OCI-LY1 (cell line): ENCODE measurements at regions not wholly inside any gene's neighbourhood (a gene's known extent, or its start where the extent isn't known, plus 50 kb on each side); places are given as distances from the start of the nearest gene placed in this dataset.

ENCODE experiments used
- H2AFZ ChIP-seq: fragments of 200-600 bp; sonication (generic), shearing (Covaris generic); 2 replicates; pipeline ENCODE4 v1.6.0; 2014; ENCODE audit warnings: antibody characterized with exemption, mild to moderate bottlenecking, low read length
- H3F3A ChIP-seq: fragments of 200-600 bp; sonication (generic), shearing (Covaris generic); 2 replicates; pipeline ENCODE4 v1.6.0; 2014; ENCODE audit warnings: mild to moderate bottlenecking, antibody characterized with exemption, low read length, moderate library complexity; ENCODE audit not compliant: insufficient read depth
- H3K27ac ChIP-seq: fragments of 200-600 bp; sonication (generic); 2 replicates; pipeline ENCODE4 v1.5.1; 2014; ENCODE audit warnings: low read length, mixed run types, mild to moderate bottlenecking, low read depth; ENCODE audit not compliant: poor library complexity, severe bottlenecking
- H3K27me3 ChIP-seq: fragments of 200-600 bp; sonication (generic); 2 replicates; pipeline ENCODE4 v1.6.0; 2014; ENCODE audit warnings: antibody characterized with exemption, mild to moderate bottlenecking, low read length, moderate library complexity; ENCODE audit not compliant: insufficient read depth
- H3K36me3 ChIP-seq: fragments of 200-600 bp; sonication (generic); 2 replicates; pipeline ENCODE4 v1.6.1; 2014; ENCODE audit warnings: mild to moderate bottlenecking, antibody characterized with exemption, low read length, moderate library complexity, mixed read lengths; ENCODE audit not compliant: insufficient read depth
- H3K4me1 ChIP-seq: fragments of 200-600 bp; sonication (generic); 2 replicates; pipeline ENCODE4 v1.5.1; 2014; ENCODE audit warnings: mild to moderate bottlenecking, low read length, moderate library complexity; ENCODE audit not compliant: insufficient read depth, severe bottlenecking
- H3K4me2 ChIP-seq: fragments of 200-600 bp; sonication (generic), shearing (Covaris generic); 2 replicates; pipeline ENCODE4 v1.6.1; 2014; ENCODE audit warnings: low read length
- H3K4me3 ChIP-seq: fragments of 200-600 bp; sonication (generic); 2 replicates; pipeline ENCODE4 v1.5.1; 2014; ENCODE audit warnings: low read length, low read depth, mild to moderate bottlenecking, mixed read lengths; ENCODE audit not compliant: poor library complexity, severe bottlenecking
- H3K79me2 ChIP-seq: fragments of 200-600 bp; shearing (Covaris generic); 2 replicates; pipeline ENCODE4 v1.6.1; 2016; ENCODE audit warnings: mixed run types, low read length, mixed read lengths; ENCODE audit not compliant: insufficient read depth
- H3K9ac ChIP-seq: fragments of 200-600 bp; sonication (generic), shearing (Covaris generic); 2 replicates; pipeline ENCODE4 v1.6.1; 2014; ENCODE audit warnings: mild to moderate bottlenecking, low read length, mixed read lengths
- H3K9me2 ChIP-seq: fragments of 200-600 bp; sonication (generic), shearing (Covaris generic); 2 replicates; pipeline ENCODE4 v1.6.1; 2014; ENCODE audit warnings: low read depth, mild to moderate bottlenecking, low read length, mixed read lengths
- H3K9me3 ChIP-seq: fragments of 200-600 bp; shearing (Covaris generic); 2 replicates; pipeline ENCODE4 v1.6.1; 2014; ENCODE audit warnings: low read length, mixed read lengths
- H4K20me1 ChIP-seq: fragments of 200-600 bp; sonication (generic), shearing (Covaris generic); 2 replicates; pipeline ENCODE4 v1.6.0; 2016; ENCODE audit warnings: mild to moderate bottlenecking, low read length; ENCODE audit not compliant: insufficient read depth
- EZH2 ChIP-seq: fragments of 200-600 bp; sonication (generic), shearing (Covaris generic); IDR thresholded peaks from 2 replicates; pipeline ENCODE4 v1.8.0; 2017; ENCODE audit warnings: borderline replicate concordance, mixed run types, mild to moderate bottlenecking, antibody characterized with exemption, low read length, moderate library complexity, mixed read lengths
- TF ChIP-seq, protein P1 (sequence below): fragments of 200-600 bp; sonication (generic), shearing (Covaris generic); IDR thresholded peaks from 2 replicates; pipeline ENCODE4 v1.5.1; 2017; ENCODE audit warnings: mild to moderate bottlenecking, antibody characterized with exemption, low read length, moderate library complexity, mixed read lengths

DNA sequence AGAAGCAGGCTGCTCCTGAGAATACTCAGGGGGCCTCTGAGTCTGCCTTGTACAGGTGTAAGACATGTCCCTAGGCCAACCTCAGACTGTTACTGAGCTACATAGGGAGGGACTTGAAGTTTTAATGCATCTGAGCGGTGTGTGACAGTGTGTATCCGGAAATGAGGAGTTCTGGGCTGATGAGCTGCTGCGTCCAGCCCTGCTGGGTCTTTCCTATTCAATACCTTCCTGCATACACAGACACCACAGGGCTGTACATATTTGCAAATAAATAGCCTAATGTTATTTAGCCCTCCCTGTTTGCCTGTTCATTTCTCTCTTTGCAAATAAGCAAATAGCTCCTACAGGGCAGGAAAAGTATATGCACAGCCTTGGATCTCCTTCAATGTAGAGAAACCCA, 134.7 kb upstream of the KIRREL3 start:
- Histone ChIP-seq H3K27ac (no peak overlapping the region), H3K9me3 (no peaks in the 10 kb centered on the region), H3K36me3 (no peaks in the 10 kb centered on the region), H3K9me2 (no peaks in the 10 kb centered on the region), H4K20me1 (no peaks in the 10 kb centered on the region), H3K9ac (no peak overlapping the region), H3K4me3 (no peak overlapping the region), H3K4me2 (no peak overlapping the region), H3K79me2 (no peaks in the 10 kb centered on the region), H3K4me1 (no peaks in the 10 kb centered on the region), H3F3A (no peaks in the 10 kb centered on the region), H2AFZ (no peak overlapping the region), H3K27me3 (no peaks in the 10 kb centered on the region)
- TF ChIP-seq, protein P1, sequence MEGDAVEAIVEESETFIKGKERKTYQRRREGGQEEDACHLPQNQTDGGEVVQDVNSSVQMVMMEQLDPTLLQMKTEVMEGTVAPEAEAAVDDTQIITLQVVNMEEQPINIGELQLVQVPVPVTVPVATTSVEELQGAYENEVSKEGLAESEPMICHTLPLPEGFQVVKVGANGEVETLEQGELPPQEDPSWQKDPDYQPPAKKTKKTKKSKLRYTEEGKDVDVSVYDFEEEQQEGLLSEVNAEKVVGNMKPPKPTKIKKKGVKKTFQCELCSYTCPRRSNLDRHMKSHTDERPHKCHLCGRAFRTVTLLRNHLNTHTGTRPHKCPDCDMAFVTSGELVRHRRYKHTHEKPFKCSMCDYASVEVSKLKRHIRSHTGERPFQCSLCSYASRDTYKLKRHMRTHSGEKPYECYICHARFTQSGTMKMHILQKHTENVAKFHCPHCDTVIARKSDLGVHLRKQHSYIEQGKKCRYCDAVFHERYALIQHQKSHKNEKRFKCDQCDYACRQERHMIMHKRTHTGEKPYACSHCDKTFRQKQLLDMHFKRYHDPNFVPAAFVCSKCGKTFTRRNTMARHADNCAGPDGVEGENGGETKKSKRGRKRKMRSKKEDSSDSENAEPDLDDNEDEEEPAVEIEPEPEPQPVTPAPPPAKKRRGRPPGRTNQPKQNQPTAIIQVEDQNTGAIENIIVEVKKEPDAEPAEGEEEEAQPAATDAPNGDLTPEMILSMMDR, result no peak
- no peak for TF ChIP-seq EZH2

DNA sequence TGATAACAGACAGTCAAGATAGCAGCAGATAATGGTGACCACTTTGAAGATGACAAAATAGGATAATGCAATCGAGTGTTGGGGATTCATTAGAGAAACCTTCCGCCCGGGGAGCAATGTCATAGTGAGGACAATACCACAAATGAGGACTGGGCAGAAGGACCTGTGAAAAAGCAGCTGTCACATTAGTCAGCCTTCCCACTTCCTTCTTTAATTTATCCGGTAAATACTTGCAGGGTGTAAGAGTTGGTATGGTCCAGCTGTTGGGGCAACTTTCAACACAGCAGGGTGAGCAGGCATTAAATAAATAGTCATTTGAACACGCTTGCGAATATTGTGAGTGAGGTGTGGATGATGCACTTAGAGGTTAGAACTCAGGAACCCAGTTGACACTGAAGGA, 132.5 kb upstream of the KIRREL3 start:
- Histone ChIP-seq H3K9me2 (no peaks in the 10 kb centered on the region), H3K4me2 (no peak overlapping the region), H3K36me3 (no peaks in the 10 kb centered on the region), H3K4me3 (no peak overlapping the region), H4K20me1 (no peaks in the 10 kb centered on the region), H3K9ac (no peak overlapping the region), H3K79me2 (no peaks in the 10 kb centered on the region), H3F3A (no peaks in the 10 kb centered on the region), H3K9me3 (no peaks in the 10 kb centered on the region), H3K27ac (no peak overlapping the region), H2AFZ (no peak overlapping the region), H3K27me3 (no peaks in the 10 kb centered on the region), H3K4me1 (no peaks in the 10 kb centered on the region)
- TF ChIP-seq, protein P1, result no peak
- TF ChIP-seq EZH2, result no peak

DNA sequence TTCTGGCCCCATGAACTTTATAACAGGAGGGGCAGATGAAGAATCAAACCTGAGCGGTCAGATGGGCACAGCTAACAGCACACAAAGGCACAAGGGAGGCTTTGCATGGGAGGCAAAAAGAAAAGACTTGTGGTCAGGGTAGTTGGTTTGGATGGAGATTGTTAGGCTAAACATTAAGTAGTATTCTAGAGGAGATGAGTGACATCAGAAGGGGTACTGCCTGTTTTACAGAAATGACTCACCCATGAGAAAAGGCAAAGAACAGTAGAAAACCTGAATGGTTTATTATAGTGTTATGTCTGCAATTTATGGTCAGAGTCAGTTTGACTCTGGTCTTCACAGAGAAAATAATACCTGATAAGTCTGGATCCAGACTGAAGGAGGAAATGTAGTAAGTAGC, 129.8 kb upstream of the KIRREL3 start:
- Histone ChIP-seq H3K9me2 (no peaks in the 10 kb centered on the region), H3K4me3 (no peak overlapping the region), H3K27me3 (no peaks in the 10 kb centered on the region), H3K4me2 (no peak overlapping the region), H3F3A (no peaks in the 10 kb centered on the region), H2AFZ (no peak overlapping the region), H3K9ac (no peak overlapping the region), H4K20me1 (no peaks in the 10 kb centered on the region), H3K79me2 (no peaks in the 10 kb centered on the region), H3K27ac (no peak overlapping the region), H3K4me1 (no peaks in the 10 kb centered on the region), H3K36me3 (no peaks in the 10 kb centered on the region), H3K9me3 (no peaks in the 10 kb centered on the region)
- TF ChIP-seq, protein P1, result no peak
- no peak for TF ChIP-seq EZH2
